ENCODE measurements at regions not wholly inside any gene's neighbourhood (a gene's known extent, or its start where the extent isn't known, plus 50 kb on each side); places are given as distances from the start of the nearest gene placed in this dataset.

DNA sequence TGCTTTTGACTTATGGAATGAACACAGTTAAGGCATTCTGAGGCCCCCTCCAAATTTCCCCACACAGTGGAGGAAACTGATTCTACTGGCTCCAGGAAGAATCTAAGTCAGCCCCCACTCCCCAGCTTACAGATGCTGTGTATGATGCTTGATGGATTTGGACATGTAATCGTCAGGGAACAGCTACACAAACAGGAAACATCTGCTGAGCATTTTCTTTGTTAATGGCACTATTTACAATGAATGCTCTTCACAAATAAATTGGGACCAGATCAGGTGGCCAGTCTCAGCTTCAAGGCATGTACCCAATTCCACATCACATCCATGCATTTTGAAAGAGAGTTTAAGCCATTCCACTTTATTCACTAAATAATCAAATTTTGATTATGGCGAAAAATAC lies 562.3 kb downstream of the SOX11 start:
- H3K9me3 Mint-ChIP-seq, result no peaks in the 10 kb centered on the region
- ATAC-seq (ENCODE audit: low read depth), result no peak
- no peak overlapping the region for H3K4me3 Mint-ChIP-seq
- peaks cover 5% of the 10 kb centered on the region for H3K4me1 Mint-ChIP-seq
- DNase-seq (ENCODE audit: low spot score in 2 of 2), result no peak
- H3K27me3 Mint-ChIP-seq, result no peaks in the 10 kb centered on the region
- H3K27ac Mint-ChIP-seq, result no peak overlapping the region
- no peaks in the 10 kb centered on the region for H3K36me3 Mint-ChIP-seq

DNA sequence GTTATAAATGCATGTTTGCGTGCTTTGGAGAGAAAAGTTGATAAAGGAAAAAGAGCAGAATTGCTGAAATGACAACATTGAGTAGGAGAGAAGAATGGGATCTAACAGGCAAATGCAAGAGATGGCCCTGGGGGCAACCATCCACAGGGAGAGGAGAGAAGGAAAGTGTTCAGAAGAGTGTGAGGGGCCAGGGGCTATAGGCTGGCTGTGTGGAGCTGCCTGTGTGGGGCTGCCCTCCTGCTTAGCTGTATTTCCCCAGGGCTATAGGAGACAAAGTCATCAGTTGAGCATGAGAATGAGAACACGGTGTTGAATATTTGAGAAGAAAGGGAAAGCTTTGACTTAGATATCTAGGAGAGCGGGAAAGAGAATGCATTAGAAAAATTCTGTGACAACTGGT lies 572.0 kb downstream of the SOX11 start:
- Mint-ChIP-seq H3K9me3 (peaks cover 2% of the 10 kb centered on the region), H3K4me1 (no peaks in the 10 kb centered on the region), H3K27ac (no peak overlapping the region), H3K27me3 (no peaks in the 10 kb centered on the region), H3K4me3 (no peak overlapping the region), H3K36me3 (no peaks in the 10 kb centered on the region)
- no peak for ATAC-seq (ENCODE audit: low read depth)
- DNase-seq (ENCODE audit: low spot score in 2 of 2), result no peak

- DNase-seq (ENCODE audit: low spot score in 2 of 2) (no peak), ATAC-seq (ENCODE audit: low read depth) (no peak)
- no peaks in the 10 kb centered on the region for H3K4me1 Mint-ChIP-seq
- no peaks in the 10 kb centered on the region for H3K36me3 Mint-ChIP-seq
- H3K4me3 Mint-ChIP-seq, result no peak overlapping the region
- H3K27me3 Mint-ChIP-seq, result no peaks in the 10 kb centered on the region
- no peaks in the 10 kb centered on the region for H3K9me3 Mint-ChIP-seq
- no peak overlapping the region for H3K27ac Mint-ChIP-seq
Observed at GRCh38 chr2:6281524-6281923, 584.2 kb downstream of the CMPK2 start.

DNA sequence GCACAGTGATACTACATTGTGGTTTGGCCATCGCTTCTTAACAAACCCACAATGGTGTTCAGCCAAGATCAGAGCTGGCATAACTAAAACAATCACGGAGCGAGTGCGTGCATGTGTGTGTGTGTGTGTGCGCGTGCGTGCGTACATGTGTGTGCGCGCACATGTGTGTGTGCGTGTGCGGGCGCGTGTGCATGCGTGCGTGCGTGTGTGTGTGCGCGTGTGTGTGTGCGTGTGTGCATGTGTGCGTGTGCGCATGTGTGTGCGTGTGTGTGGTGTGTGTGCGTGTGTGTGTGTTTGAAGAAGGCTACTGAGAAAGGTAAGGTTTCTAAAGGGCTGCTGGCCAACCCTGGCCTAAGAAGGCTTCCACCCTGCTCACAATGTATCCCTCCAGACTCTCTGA lies 582.4 kb downstream of the CMPK2 start:
- H3K9me3 Mint-ChIP-seq, result no peaks in the 10 kb centered on the region
- no peak overlapping the region for H3K4me3 Mint-ChIP-seq
- no peak overlapping the region for H3K27ac Mint-ChIP-seq
- H3K4me1 Mint-ChIP-seq, result no peaks in the 10 kb centered on the region
- H3K36me3 Mint-ChIP-seq, result no peaks in the 10 kb centered on the region
- no peaks in the 10 kb centered on the region for H3K27me3 Mint-ChIP-seq
- ATAC-seq (ENCODE audit: low read depth) (no peak), DNase-seq (ENCODE audit: low spot score in 2 of 2) (no peak)

DNA sequence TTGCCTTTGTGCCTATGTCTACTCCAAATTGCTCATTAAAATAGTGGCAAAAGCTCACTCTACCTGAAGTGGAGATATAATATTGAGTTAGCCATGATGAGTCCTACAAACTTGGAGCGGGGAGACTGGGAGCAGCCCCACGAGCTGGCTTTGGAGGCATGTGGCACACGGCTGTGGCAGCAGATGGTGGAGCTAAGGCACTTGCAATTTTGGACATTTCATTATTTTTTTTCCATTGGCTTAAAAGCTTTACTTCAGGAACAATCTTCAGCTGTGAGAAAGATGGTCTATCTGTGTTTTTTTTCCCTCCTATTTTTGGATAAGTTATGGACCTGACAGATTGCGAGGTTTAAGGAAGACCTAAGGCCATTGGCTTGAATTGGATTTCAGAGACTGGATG lies 578.3 kb downstream of the CMPK2 start:
- no peak for ATAC-seq (ENCODE audit: low read depth)
- Mint-ChIP-seq H3K9me3 (peaks cover 4% of the 10 kb centered on the region), H3K27me3 (no peaks in the 10 kb centered on the region), H3K36me3 (peaks cover 2% of the 10 kb centered on the region), H3K27ac (no peak overlapping the region), H3K4me3 (no peak overlapping the region), H3K4me1 (no peaks in the 10 kb centered on the region)
- no peak for DNase-seq (ENCODE audit: low spot score in 2 of 2)

- Mint-ChIP-seq H3K36me3 (peaks cover 2% of the 10 kb centered on the region), H3K27me3 (no peaks in the 10 kb centered on the region), H3K27ac (no peak overlapping the region), H3K4me1 (no peaks in the 10 kb centered on the region), H3K4me3 (no peak overlapping the region), H3K9me3 (peaks cover 4% of the 10 kb centered on the region)
- no peak for ATAC-seq (ENCODE audit: low read depth)
- DNase-seq (ENCODE audit: low spot score in 2 of 2), result no peak
Observed at GRCh38 chr2:6288791-6289190, 576.9 kb downstream of the CMPK2 start.

GRCh38 chr2:6290217-6291015 lies 575.3 kb downstream of the CMPK2 start:
- no peaks in the 10 kb centered on the region for H3K27me3 Mint-ChIP-seq
- H3K4me3 Mint-ChIP-seq, result no peak overlapping the region
- H3K36me3 Mint-ChIP-seq, result peaks cover 2% of the 10 kb centered on the region
- no peaks in the 10 kb centered on the region for H3K4me1 Mint-ChIP-seq
- H3K9me3 Mint-ChIP-seq, result peaks cover 8% of the 10 kb centered on the region
- DNase-seq (ENCODE audit: low spot score in 2 of 2) (no peak), ATAC-seq (ENCODE audit: low read depth) (no peak)
- H3K27ac Mint-ChIP-seq, result no peak overlapping the region

- Mint-ChIP-seq H3K9me3 (peaks cover 8% of the 10 kb centered on the region), H3K36me3 (peaks cover 2% of the 10 kb centered on the region), H3K4me3 (no peak overlapping the region), H3K4me1 (peaks cover 3% of the 10 kb centered on the region), H3K27ac (no peak overlapping the region), H3K27me3 (no peaks in the 10 kb centered on the region)
- no peak for DNase-seq (ENCODE audit: low spot score in 2 of 2)
- ATAC-seq (ENCODE audit: low read depth), result no peak
Observed at GRCh38 chr2:6294791-6295190, 570.9 kb downstream of the CMPK2 start.

GRCh38 chr2:6297238-6297637 lies 568.5 kb downstream of the CMPK2 start:
- H3K36me3 Mint-ChIP-seq, result no peaks in the 10 kb centered on the region
- H3K4me1 Mint-ChIP-seq, result peaks cover 3% of the 10 kb centered on the region
- peak; percentile 43 for ATAC-seq (ENCODE audit: low read depth)
- no peak overlapping the region for H3K4me3 Mint-ChIP-seq
- H3K27me3 Mint-ChIP-seq, result no peaks in the 10 kb centered on the region
- H3K27ac Mint-ChIP-seq, result no peak overlapping the region
- peaks cover 5% of the 10 kb centered on the region for H3K9me3 Mint-ChIP-seq
- DNase-seq (ENCODE audit: low spot score in 2 of 2), result no peak

GRCh38 chr2:6301426-6301825 lies 564.3 kb downstream of the CMPK2 start:
- H3K27me3 Mint-ChIP-seq, result no peaks in the 10 kb centered on the region
- no peak overlapping the region for H3K27ac Mint-ChIP-seq
- ATAC-seq (ENCODE audit: low read depth), result no peak
- H3K4me1 Mint-ChIP-seq, result peaks cover 3% of the 10 kb centered on the region
- no peak overlapping the region for H3K4me3 Mint-ChIP-seq
- DNase-seq (ENCODE audit: low spot score in 2 of 2), result no peak
- peaks cover 2% of the 10 kb centered on the region for H3K9me3 Mint-ChIP-seq
- no peaks in the 10 kb centered on the region for H3K36me3 Mint-ChIP-seq

DNA sequence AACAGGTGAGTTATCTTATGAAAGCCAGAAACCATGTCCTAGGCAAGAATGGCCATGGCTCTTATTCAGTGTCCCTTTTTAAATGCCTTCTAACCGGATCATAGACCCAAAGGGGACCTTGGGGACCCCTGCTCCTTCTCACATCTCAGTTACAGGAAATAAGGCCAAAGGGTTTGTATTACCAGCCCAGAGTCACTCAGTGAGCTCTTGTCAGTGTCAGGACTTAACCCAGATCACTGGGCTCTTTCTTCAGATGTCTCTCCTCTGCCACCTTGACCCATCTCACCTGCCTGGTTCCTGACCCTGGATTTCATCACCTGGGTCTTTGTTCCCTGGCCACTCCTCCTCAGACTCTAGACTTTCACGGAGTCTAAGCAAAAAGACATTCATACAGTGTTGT lies 556.7 kb downstream of the CMPK2 start:
- DNase-seq (ENCODE audit: low spot score in 2 of 2), result no peak
- no peak for ATAC-seq (ENCODE audit: low read depth)
- H3K36me3 Mint-ChIP-seq, result peaks cover 2% of the 10 kb centered on the region
- H3K27me3 Mint-ChIP-seq, result no peaks in the 10 kb centered on the region
- H3K4me1 Mint-ChIP-seq, result peaks cover 10% of the 10 kb centered on the region
- no peaks in the 10 kb centered on the region for H3K9me3 Mint-ChIP-seq
- H3K27ac Mint-ChIP-seq, result peak overlapping the region; percentile 7
- H3K4me3 Mint-ChIP-seq, result no peak overlapping the region

GRCh38 chr2:6309415-6310255 lies 556.1 kb downstream of the CMPK2 start:
- peaks cover 2% of the 10 kb centered on the region for H3K36me3 Mint-ChIP-seq
- peak overlapping the region; percentile 7 for H3K27ac Mint-ChIP-seq
- H3K27me3 Mint-ChIP-seq, result no peaks in the 10 kb centered on the region
- peaks cover 10% of the 10 kb centered on the region for H3K4me1 Mint-ChIP-seq
- no peak for DNase-seq (ENCODE audit: low spot score in 2 of 2)
- H3K4me3 Mint-ChIP-seq, result peak overlapping the region; percentile 16
- H3K9me3 Mint-ChIP-seq, result no peaks in the 10 kb centered on the region
- ATAC-seq (ENCODE audit: low read depth), result peak; percentile 76

- Mint-ChIP-seq H3K4me3 (no peak overlapping the region), H3K27ac (no peak overlapping the region), H3K9me3 (no peaks in the 10 kb centered on the region), H3K4me1 (peaks cover 10% of the 10 kb centered on the region), H3K27me3 (no peaks in the 10 kb centered on the region), H3K36me3 (peaks cover 2% of the 10 kb centered on the region)
- peak; percentile 8 for ATAC-seq (ENCODE audit: low read depth)
- no peak for DNase-seq (ENCODE audit: low spot score in 2 of 2)
Observed at GRCh38 chr2:6310256-6311215, 555.2 kb downstream of the CMPK2 start.

- Mint-ChIP-seq H3K4me1 (peaks cover 10% of the 10 kb centered on the region), H3K4me3 (no peak overlapping the region), H3K27me3 (no peaks in the 10 kb centered on the region), H3K9me3 (no peaks in the 10 kb centered on the region), H3K27ac (no peak overlapping the region), H3K36me3 (peaks cover 2% of the 10 kb centered on the region)
- DNase-seq (ENCODE audit: low spot score in 2 of 2), result no peak
- ATAC-seq (ENCODE audit: low read depth), result no peak
Observed at GRCh38 chr2:6312367-6312766, 553.3 kb downstream of the CMPK2 start.

Measured in memory B cell (primary cell).